ENCODE measurements at regions not wholly inside any gene's neighbourhood (a gene's known extent, or its start where the extent isn't known, plus 50 kb on each side); places are given as distances from the start of the nearest gene placed in this dataset.
"Not testable (repeated sequence)": the region's sequence is repeated elsewhere in the genome, so short reads cannot be mapped to it uniquely, and the experiment has no call there.

GRCh38 chr6:58406659-58407058 is 1089.2 kb downstream of the PRIM2 start:
- not testable (repeated sequence) for H3K4me3 ChIP-seq (ENCODE audit: insufficient read depth, low read depth, low read length); DNase-seq; H3K27me3 ChIP-seq (ENCODE audit: control insufficient read depth, insufficient read depth, low read length); H3K36me3 ChIP-seq (replicated peaks; ENCODE audit: control insufficient read depth, insufficient read depth, low read length)

GRCh38 chr6:58419321-58419720 is 1101.9 kb downstream of the PRIM2 start:
- no peaks in the 10 kb centered on the region for H3K36me3 ChIP-seq (replicated peaks; ENCODE audit: control insufficient read depth, insufficient read depth, low read length)
- no peaks in the 10 kb centered on the region for H3K27me3 ChIP-seq (ENCODE audit: control insufficient read depth, insufficient read depth, low read length)
- H3K4me3 ChIP-seq (ENCODE audit: insufficient read depth, low read depth, low read length): no peak overlapping the region
- no peak for DNase-seq

All from H7 (cell line).